Activated CD8-positive, alpha-beta T cell treated with anti-CD3 and anti-CD28 coated beads, Interleukin-2, amount 10 ng/mL, durations not matched to agents 7 days and 5 days (primary cell): ENCODE measurements at regions not wholly inside any gene's neighbourhood (a gene's known extent, or its start where the extent isn't known, plus 50 kb on each side); places are given as distances from the start of the nearest gene placed in this dataset.
"Not testable (repeated sequence)": the region's sequence is repeated elsewhere in the genome, so short reads cannot be mapped to it uniquely, and the experiment has no call there.

Experiments
- ATAC-seq: fragments of 150-1000 bp; cut with Tn5 transposase; one replicate; pipeline ENCODE4 v1.10.0; 2021; ENCODE audit warnings: moderate library complexity
- CTCF ChIA-PET: fragments of 350-600 bp; sonication (Branson Sonifier 250); formaldehyde crosslinking; loops from one replicate; lab custom pipeline; 2021; ENCODE audit warnings: antibody characterized with exemption; lab: Charles Lee
- POLR2A ChIA-PET: fragments of 350-600 bp; sonication (Branson Sonifier 250); formaldehyde crosslinking; loops from one replicate; lab custom pipeline; 2021; ENCODE audit warnings: antibody characterized with exemption; lab: Charles Lee
- DNase-seq: peaks from one replicate; pipeline ENCODE4 v3.0.0-alpha.2; 2020
- H3K27ac Mint-ChIP-seq: one replicate; pipeline ENCODE4 v1.8.0; 2021; ENCODE audit warnings: mild to moderate bottlenecking, mixed read lengths
- H3K27me3 Mint-ChIP-seq: one replicate; pipeline ENCODE4 v1.8.0; 2021; ENCODE audit warnings: low read depth, mixed read lengths
- H3K36me3 Mint-ChIP-seq: one replicate; pipeline ENCODE4 v1.8.0; 2021; ENCODE audit warnings: low read depth, mixed read lengths
- H3K4me1 Mint-ChIP-seq: one replicate; pipeline ENCODE4 v1.8.0; 2021; ENCODE audit warnings: low read depth, mixed read lengths
- H3K4me3 Mint-ChIP-seq: one replicate; pipeline ENCODE4 v1.8.0; 2021; ENCODE audit warnings: mild to moderate bottlenecking, mixed read lengths
- H3K9me3 Mint-ChIP-seq: one replicate; pipeline ENCODE4 v1.8.0; 2022; ENCODE audit warnings: mixed read lengths; ENCODE audit not compliant: insufficient read depth

DNA sequence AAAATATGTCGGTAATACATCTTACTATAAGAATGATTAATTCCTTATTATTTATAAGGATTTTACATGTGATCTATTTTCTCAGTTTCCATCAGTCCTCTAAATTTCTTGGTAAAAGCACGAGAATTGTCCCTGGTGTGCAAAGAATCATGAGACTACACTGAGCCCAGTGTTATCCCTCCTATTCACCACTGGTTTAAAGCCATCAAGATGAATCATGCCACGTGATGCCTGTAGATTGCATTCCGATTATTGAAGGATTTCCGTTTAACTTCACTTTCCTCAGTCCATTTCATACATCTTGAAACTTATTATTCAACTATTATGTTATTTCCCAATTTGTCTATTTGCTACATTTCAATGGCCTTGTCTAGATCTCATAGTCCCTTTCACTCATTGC, 601.9 kb downstream of the GALC start:
- ChIA-PET POLR2A (no interaction called here), CTCF (no interaction called here)
- Mint-ChIP-seq H3K27ac (no peak overlapping the region), H3K27me3 (no peaks in the 10 kb centered on the region), H3K9me3 (no peaks in the 10 kb centered on the region), H3K4me3 (no peak overlapping the region), H3K36me3 (no peaks in the 10 kb centered on the region), H3K4me1 (no peaks in the 10 kb centered on the region)
- DNase-seq (no peak), ATAC-seq (no peak)

DNA sequence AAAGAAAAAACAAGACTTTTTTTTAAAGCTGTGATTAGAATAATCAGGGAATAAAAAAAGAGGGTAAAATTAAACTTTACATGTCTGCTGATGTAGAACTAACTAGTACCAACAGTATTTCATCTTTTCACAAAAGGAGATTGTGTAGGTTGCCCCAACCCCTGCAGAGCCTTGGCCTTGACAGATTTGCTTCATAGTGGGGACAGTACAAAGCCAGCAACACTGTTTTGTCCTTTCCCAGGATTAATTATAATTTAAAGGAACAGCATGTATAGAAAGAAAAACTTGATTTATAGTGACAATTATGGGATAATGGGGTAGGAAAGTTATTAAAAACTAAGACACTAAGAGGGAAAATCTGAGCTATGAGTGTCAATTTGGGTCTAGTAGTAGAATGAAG, 604.0 kb downstream of the GALC start:
- ATAC-seq (no peak), DNase-seq (no peak)
- no peaks in the 10 kb centered on the region for H3K36me3 Mint-ChIP-seq
- H3K4me1 Mint-ChIP-seq = no peaks in the 10 kb centered on the region
- H3K27me3 Mint-ChIP-seq = no peaks in the 10 kb centered on the region
- no peaks in the 10 kb centered on the region for H3K9me3 Mint-ChIP-seq
- CTCF ChIA-PET = no interaction called here
- no peak overlapping the region for H3K27ac Mint-ChIP-seq
- H3K4me3 Mint-ChIP-seq = no peak overlapping the region
- POLR2A ChIA-PET = no interaction called here

DNA sequence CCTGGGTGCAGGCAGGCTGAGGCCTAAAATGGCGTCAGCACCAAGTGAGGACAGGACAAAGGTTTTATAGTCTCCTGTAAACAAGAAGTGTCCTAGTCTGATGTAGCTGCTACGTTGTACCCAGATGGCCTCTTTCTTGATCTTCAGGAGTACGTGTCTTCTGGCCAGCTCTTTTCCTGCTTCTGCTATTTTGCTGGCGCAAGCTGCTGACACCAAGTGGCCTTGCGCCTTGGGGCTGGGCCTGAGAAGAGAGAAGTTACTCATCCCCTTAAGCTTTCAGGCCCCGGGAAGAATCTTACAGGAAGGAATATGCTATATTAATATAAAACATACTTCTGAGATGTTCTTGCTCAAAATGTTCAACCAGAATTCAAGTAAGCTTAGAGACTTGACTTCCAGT, 605.2 kb downstream of the GALC start:
- H3K4me3 Mint-ChIP-seq = no peak overlapping the region
- ChIA-PET CTCF (no interaction called here), POLR2A (no interaction called here)
- H3K27ac Mint-ChIP-seq = no peak overlapping the region
- H3K36me3 Mint-ChIP-seq = no peaks in the 10 kb centered on the region
- no peaks in the 10 kb centered on the region for H3K4me1 Mint-ChIP-seq
- ATAC-seq (no peak), DNase-seq (no peak)
- H3K9me3 Mint-ChIP-seq = peaks cover 5% of the 10 kb centered on the region
- no peaks in the 10 kb centered on the region for H3K27me3 Mint-ChIP-seq

DNA sequence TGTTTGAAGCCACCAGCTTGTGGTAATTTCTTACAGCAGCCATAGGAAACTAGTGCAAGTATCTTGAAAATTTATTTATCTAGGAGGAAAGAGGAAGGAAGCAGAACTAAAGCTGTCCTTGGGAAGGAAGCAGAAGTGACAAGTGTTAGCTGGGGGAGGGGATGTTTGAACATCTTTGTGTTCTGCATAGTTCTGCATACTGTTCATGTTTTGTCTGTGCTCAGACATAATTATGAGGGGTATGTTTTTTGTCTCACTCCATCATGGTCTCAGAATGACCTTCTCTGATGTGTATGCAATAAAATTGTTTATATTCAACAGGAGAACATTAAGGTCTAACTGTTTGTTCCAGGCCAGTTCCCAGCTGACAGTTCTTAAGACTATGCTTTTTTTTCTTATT, 606.5 kb downstream of the GALC start:
- H3K36me3 Mint-ChIP-seq = no peaks in the 10 kb centered on the region
- peaks cover 11% of the 10 kb centered on the region for H3K9me3 Mint-ChIP-seq
- no peak for ATAC-seq
- no peaks in the 10 kb centered on the region for H3K4me1 Mint-ChIP-seq
- POLR2A ChIA-PET = no interaction called here
- CTCF ChIA-PET = no interaction called here
- H3K27me3 Mint-ChIP-seq = no peaks in the 10 kb centered on the region
- H3K27ac Mint-ChIP-seq = no peak overlapping the region
- DNase-seq = no peak
- H3K4me3 Mint-ChIP-seq = no peak overlapping the region

DNA sequence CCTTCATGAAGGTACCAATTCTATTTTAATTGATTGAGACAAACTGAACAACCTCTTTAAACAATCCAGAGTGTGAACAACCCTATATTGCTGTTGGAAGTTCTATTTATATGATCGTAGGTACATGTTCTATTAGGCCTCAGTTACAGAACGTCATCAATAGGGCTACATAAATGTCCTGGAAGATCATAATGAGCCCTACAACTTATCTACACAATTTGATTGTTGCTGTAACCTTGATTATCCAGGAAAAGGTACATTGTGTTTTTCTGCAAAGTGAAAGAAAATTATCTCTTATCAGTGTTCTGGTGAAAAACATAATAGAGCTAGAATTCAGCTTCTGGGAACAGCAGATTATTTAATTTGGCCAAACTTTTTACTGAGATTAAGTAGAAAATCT, 612.9 kb downstream of the GALC start:
- no peaks in the 10 kb centered on the region for H3K4me1 Mint-ChIP-seq
- CTCF ChIA-PET = no interaction called here
- H3K4me3 Mint-ChIP-seq = no peak overlapping the region
- no peaks in the 10 kb centered on the region for H3K27me3 Mint-ChIP-seq
- no peaks in the 10 kb centered on the region for H3K36me3 Mint-ChIP-seq
- ATAC-seq (no peak), DNase-seq (no peak)
- POLR2A ChIA-PET = no interaction called here
- peaks cover 11% of the 10 kb centered on the region for H3K9me3 Mint-ChIP-seq
- no peak overlapping the region for H3K27ac Mint-ChIP-seq

DNA sequence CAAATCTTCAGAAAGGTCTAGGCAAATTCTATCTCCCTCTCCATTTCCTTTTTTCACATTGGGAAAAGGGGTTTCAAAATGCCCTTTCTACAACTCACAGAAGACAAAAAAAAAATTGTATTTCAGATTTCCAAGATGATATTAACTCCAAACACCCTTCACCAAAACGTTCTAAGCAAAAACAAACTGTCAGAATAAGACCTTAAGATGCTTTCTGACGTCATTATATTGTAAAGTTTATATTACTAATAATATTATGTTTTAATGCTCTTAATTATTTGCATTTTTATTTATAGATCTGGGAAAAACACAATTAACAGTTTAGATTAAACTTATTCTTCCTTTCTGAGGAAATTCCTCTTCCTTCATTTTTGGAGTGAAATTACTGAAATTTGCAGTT, 624.2 kb downstream of the GALC start:
- Mint-ChIP-seq H3K36me3 (no peaks in the 10 kb centered on the region), H3K27me3 (no peaks in the 10 kb centered on the region), H3K4me3 (no peak overlapping the region), H3K9me3 (peaks cover 5% of the 10 kb centered on the region), H3K27ac (no peak overlapping the region), H3K4me1 (no peaks in the 10 kb centered on the region)
- ChIA-PET POLR2A (no interaction called here), CTCF (no interaction called here)
- ATAC-seq (no peak), DNase-seq (no peak)

DNA sequence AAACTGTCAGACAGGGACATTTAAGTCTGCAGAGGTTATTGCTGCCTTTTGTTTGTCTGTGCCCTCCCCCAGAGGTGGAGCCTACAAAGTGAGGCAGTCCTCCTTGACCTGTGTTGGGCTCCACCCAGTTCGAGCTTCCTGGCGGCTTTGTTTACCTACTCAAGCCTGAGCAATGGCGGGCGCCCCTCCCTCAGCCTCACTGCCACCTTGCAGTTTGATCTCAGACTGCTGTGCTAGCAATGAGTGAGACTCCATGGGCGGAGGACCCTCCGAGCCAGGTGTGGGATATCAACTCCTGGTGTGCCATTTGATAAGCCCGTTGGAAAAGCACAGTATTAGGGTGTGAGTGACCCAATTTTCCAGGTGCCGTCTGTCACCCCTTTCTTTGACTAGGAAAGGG, 632.7 kb downstream of the GALC start:
- H3K27ac Mint-ChIP-seq, POLR2A ChIA-PET, ATAC-seq, H3K9me3 Mint-ChIP-seq, H3K27me3 Mint-ChIP-seq, H3K36me3 Mint-ChIP-seq, CTCF ChIA-PET, H3K4me1 Mint-ChIP-seq, DNase-seq, H3K4me3 Mint-ChIP-seq: not testable (repeated sequence)

DNA sequence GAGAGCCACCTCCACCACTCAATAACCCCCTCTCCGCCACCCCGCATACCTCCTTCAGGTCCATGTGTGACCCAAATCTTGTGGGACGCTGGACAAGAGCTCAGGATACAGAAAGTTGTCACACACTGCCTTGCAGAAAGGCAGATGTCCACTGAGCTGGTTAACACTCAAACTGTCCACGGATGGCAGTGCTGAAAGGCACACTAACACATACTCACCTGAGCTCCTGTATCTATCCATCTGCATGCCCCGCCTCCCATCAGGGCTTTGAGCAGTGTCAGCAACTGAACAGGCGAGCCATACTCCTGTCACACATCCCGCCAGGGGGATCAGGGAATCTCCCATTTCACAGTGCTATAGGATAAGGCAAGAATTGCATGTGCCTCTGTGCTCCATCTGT, 642.0 kb downstream of the GALC start:
- ChIA-PET POLR2A (no interaction called here), CTCF (no interaction called here)
- Mint-ChIP-seq H3K36me3 (no peaks in the 10 kb centered on the region), H3K27me3 (no peaks in the 10 kb centered on the region), H3K4me3 (no peak overlapping the region), H3K9me3 (peaks cover 6% of the 10 kb centered on the region), H3K4me1 (no peaks in the 10 kb centered on the region), H3K27ac (no peak overlapping the region)
- ATAC-seq (no peak), DNase-seq (no peak)

DNA sequence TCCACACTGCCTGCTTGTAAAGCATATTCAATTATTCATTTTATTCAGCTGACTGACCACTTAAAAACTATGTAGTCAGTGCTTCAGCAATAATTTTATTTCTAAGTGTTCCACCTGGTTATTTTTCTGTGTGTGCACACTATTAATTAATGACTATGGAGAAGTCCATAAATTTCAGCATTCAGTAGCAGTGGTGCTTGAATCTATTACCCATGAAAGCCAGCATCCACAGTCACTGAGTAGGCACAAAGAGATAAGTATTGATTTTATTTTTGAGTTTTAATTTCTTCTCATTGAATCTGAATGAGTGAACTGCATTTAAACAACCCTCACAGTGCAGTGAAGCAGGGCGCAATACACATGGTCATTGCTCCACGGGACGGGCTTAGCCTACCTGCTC, 643.1 kb downstream of the GALC start:
- ChIA-PET CTCF (no interaction called here), POLR2A (no interaction called here)
- ATAC-seq = no peak
- no peak for DNase-seq
- Mint-ChIP-seq H3K4me3 (no peak overlapping the region), H3K27me3 (no peaks in the 10 kb centered on the region), H3K4me1 (no peaks in the 10 kb centered on the region), H3K9me3 (peaks cover 6% of the 10 kb centered on the region), H3K36me3 (no peaks in the 10 kb centered on the region), H3K27ac (no peak overlapping the region)

DNA sequence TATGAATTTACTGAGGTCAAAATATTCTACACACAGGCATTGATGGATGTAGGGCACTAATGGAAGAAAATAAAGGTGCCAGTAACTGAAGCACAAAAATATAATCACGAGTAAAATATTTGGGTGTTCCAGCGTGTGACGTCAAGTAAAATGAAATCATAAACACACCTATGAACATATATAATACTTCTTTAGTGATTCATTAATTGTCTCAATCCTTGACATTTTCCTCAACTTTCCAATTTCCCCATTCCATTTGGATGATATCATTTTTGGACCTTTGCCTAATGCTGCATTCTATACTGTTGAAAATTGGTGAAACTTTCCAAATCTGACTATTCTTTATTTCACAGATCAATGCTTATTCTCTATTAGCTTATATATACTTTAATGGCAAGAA, 649.3 kb downstream of the GALC start:
- Mint-ChIP-seq H3K9me3 (peaks cover 3% of the 10 kb centered on the region), H3K4me3 (no peak overlapping the region), H3K36me3 (no peaks in the 10 kb centered on the region), H3K4me1 (no peaks in the 10 kb centered on the region), H3K27me3 (no peaks in the 10 kb centered on the region), H3K27ac (no peak overlapping the region)
- no peak for DNase-seq
- POLR2A ChIA-PET = no interaction called here
- CTCF ChIA-PET = no interaction called here
- no peak for ATAC-seq

DNA sequence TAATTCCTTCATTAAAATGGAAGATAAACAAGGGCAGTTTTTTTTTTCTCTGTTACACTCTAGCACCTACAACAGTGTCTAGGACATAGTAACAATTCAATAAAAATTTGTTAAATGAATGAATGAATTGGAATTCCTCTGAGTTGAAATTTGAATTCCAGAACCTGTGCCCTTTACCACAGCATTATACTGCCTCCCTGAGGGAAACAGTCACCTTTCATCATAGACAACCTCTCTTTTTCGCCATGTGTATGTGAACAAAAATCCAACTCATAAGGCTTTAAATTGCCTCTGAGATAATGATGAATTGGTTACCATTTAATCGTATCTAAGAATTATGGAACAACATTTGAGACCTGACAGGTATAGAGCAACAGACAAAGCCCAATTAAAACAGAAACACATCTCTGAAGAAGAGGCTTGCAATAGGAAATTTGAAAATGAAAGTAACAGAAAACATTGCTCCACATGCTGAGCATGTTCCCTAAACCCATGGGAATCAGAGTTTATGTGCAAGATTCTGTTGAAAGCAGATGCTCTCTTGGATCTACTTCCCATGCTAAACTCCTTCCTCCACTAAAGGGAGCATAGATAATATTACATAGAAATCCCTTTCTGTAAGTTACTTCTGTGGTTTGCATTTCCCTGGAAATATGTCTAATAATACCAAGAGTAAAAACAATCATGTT, 657.8 kb downstream of the GALC start:
- ATAC-seq (no peak), DNase-seq (no peak)
- CTCF ChIA-PET = no interaction called here
- peaks cover 6% of the 10 kb centered on the region for H3K9me3 Mint-ChIP-seq
- no peak overlapping the region for H3K4me3 Mint-ChIP-seq
- no peaks in the 10 kb centered on the region for H3K36me3 Mint-ChIP-seq
- no peaks in the 10 kb centered on the region for H3K27me3 Mint-ChIP-seq
- POLR2A ChIA-PET = no interaction called here
- no peak overlapping the region for H3K27ac Mint-ChIP-seq
- no peaks in the 10 kb centered on the region for H3K4me1 Mint-ChIP-seq

DNA sequence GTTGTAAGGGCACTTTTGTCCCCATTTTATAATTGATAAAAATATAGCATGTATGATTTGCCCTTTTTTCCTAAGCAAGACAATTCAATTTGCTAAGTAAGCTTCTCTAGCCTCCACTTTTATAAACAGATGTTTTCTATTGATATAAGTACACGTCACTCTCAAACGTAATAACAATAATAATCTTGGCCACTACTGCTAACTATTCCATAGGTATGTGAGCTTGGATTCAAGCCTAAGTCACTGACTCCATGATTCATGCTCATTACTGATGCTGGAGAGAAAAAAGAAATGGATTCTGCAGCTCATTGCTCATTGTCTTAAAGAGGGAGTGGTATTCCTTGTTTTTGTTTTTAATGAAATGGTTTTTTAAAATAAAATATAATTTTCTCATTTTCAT, 661.0 kb downstream of the GALC start:
- H3K9me3 Mint-ChIP-seq = no peaks in the 10 kb centered on the region
- H3K36me3 Mint-ChIP-seq = no peaks in the 10 kb centered on the region
- CTCF ChIA-PET = no interaction called here
- no peak overlapping the region for H3K4me3 Mint-ChIP-seq
- DNase-seq (no peak), ATAC-seq (no peak)
- POLR2A ChIA-PET = no interaction called here
- H3K27ac Mint-ChIP-seq = no peak overlapping the region
- no peaks in the 10 kb centered on the region for H3K27me3 Mint-ChIP-seq
- no peaks in the 10 kb centered on the region for H3K4me1 Mint-ChIP-seq

DNA sequence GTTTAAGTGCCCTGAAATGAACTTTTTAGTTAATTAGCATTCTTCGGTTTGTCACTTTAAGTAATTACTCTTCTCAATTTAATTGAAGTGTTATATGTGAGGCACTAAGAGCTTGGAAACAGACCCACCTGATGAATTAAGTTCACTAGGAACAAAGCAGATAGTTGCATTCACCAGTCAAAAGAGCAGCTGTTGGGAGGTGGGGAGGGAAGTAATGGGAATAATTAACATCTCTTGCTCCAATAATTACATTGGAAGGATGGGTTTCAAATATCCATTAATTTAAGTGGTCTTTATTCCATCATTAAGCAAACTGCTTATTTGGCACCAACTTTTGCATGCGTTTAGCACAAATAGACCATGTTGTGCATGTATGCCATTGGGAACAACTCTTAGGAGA, 667.2 kb downstream of the GALC start:
- Mint-ChIP-seq H3K27me3 (no peaks in the 10 kb centered on the region), H3K27ac (no peak overlapping the region), H3K9me3 (no peaks in the 10 kb centered on the region), H3K4me1 (no peaks in the 10 kb centered on the region), H3K4me3 (no peak overlapping the region), H3K36me3 (no peaks in the 10 kb centered on the region)
- ATAC-seq (no peak), DNase-seq (no peak)
- CTCF ChIA-PET = no interaction called here
- POLR2A ChIA-PET = no interaction called here
